GM23248 (cell line): ENCODE measurements at regions not wholly inside any gene's neighbourhood (a gene's known extent, or its start where the extent isn't known, plus 50 kb on each side); places are given as distances from the start of the nearest gene placed in this dataset.

Source experiments
- DNase-seq: peaks from one replicate; pipeline ENCODE4 v3.0.0-alpha.2; 2015
- H2AFZ ChIP-seq: fragments of 200-600 bp; sonication (generic); 2 replicates; pipeline ENCODE4 v1.6.1; 2016; ENCODE audit warnings: antibody characterized with exemption
- H3F3A ChIP-seq: fragments of 200-600 bp; sonication (generic); 2 replicates; pipeline ENCODE4 v1.6.1; 2016; ENCODE audit warnings: mild to moderate bottlenecking, antibody characterized with exemption, mixed run types; ENCODE audit not compliant: insufficient read depth
- H3K27ac ChIP-seq: fragments of 200-600 bp; sonication (generic); 2 replicates; pipeline ENCODE4 v1.5.1; 2016; ENCODE audit warnings: mild to moderate bottlenecking
- H3K27me3 ChIP-seq: fragments of 200-600 bp; sonication (generic); replicated peaks from 2 replicates; pipeline ENCODE4 v1.6.1; 2016; ENCODE audit warnings: mild to moderate bottlenecking; ENCODE audit not compliant: insufficient read depth
- H3K36me3 ChIP-seq: fragments of 200-600 bp; sonication (generic); 2 replicates; pipeline ENCODE4 v1.6.1; 2016; ENCODE audit warnings: low read depth, mild to moderate bottlenecking
- H3K4me1 ChIP-seq: fragments of 200-600 bp; sonication (generic); 2 replicates; pipeline ENCODE4 v1.6.1; 2016; ENCODE audit warnings: mild to moderate bottlenecking; ENCODE audit not compliant: insufficient read depth
- H3K4me2 ChIP-seq: fragments of 200-600 bp; sonication (generic); one replicate; pipeline ENCODE4 v1.6.1; 2016; ENCODE audit warnings: mild to moderate bottlenecking; ENCODE audit not compliant: unreplicated experiment
- H3K4me3 ChIP-seq: fragments of 200-600 bp; sonication (generic); 2 replicates; pipeline ENCODE4 v1.5.1; 2016; ENCODE audit warnings: mild to moderate bottlenecking
- H3K79me2 ChIP-seq: fragments of 200-600 bp; sonication (generic); 2 replicates; pipeline ENCODE4 v1.6.1; 2016; ENCODE audit warnings: mild to moderate bottlenecking; ENCODE audit not compliant: insufficient read depth
- H3K9ac ChIP-seq: fragments of 200-600 bp; sonication (generic); 2 replicates; pipeline ENCODE4 v1.6.1; 2016; ENCODE audit warnings: mild to moderate bottlenecking
- H3K9me2 ChIP-seq: fragments of 200-600 bp; sonication (generic); 2 replicates; pipeline ENCODE4 v1.6.1; 2016; ENCODE audit warnings: mixed run types, mild to moderate bottlenecking, moderate library complexity; ENCODE audit not compliant: insufficient read depth
- H3K9me3 ChIP-seq: fragments of 200-600 bp; sonication (generic); one replicate; pipeline ENCODE4 v1.6.1; 2017; ENCODE audit warnings: low read depth
- H4K20me1 ChIP-seq: fragments of 200-600 bp; sonication (generic); 2 replicates; pipeline ENCODE4 v1.6.0; 2016; ENCODE audit not compliant: insufficient read depth
- EZH2 ChIP-seq: fragments of 200-600 bp; sonication (generic); IDR thresholded peaks from 2 replicates; pipeline ENCODE4 v1.6.1; 2018; ENCODE audit warnings: antibody characterized with exemption, mild to moderate bottlenecking; ENCODE audit not compliant: insufficient read depth, poor library complexity, severe bottlenecking
- EZH2phosphoT487 ChIP-seq: fragments of 200-600 bp; sonication (generic); IDR thresholded peaks from 2 replicates; pipeline ENCODE4 v1.6.1; 2018; ENCODE audit warnings: antibody characterized with exemption, moderate library complexity, mild to moderate bottlenecking, low read depth; ENCODE audit not compliant: insufficient read depth
- WGBS, 2 experiments: methylation state at CpG; one replicate each; pipeline ENCODE4 v1.1.6; 2015 to 2017; ENCODE audit warnings: low lambda C conversion rate in 2 of 2, low coverage in 1 of 2; ENCODE audit errors: missing lambda C conversion rate in 2 of 2; 5-methylcytosine and 5-hydroxymethylcytosine counted together
- in situ Hi-C: fragments of 300-500 bp; cut with MboI; formaldehyde crosslinking; loops from 2 replicates; pipeline ENCODE4 v1.15.0; 2020

DNA sequence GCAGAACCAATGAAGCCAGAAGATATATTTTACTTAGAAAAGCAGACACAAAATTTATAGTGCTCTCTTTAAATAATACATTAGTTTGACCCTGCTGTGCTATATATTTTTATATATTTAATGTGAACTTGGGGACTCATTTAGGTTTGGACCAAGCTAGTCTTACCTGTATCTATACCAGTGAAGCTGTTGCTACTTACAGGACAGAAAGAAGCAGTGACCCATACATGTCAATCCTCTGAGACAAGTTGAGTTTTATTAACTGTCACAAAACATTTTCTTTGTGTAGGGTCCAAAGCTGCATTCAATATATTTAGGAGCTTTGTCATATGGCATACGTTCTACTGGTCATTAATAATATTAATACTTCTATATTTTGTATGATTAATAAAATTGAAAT, 327.7 kb upstream of the NUDT12 start:
- no peak overlapping the region for H3K4me3 ChIP-seq
- H3K79me2 ChIP-seq: no peaks in the 10 kb centered on the region
- no peaks in the 10 kb centered on the region for H3K27me3 ChIP-seq
- in situ Hi-C loops: no loop called here
- H3K36me3 ChIP-seq: no peaks in the 10 kb centered on the region
- H2AFZ ChIP-seq: no peak overlapping the region
- no peaks in the 10 kb centered on the region for H3K9me2 ChIP-seq
- TF ChIP-seq EZH2phosphoT487: no peak
- no peak for TF ChIP-seq EZH2
- no peak overlapping the region for H3K4me2 ChIP-seq
- no peaks in the 10 kb centered on the region for H3K9me3 ChIP-seq
- DNase-seq: no peak
- no peaks in the 10 kb centered on the region for H3F3A ChIP-seq
- H3K27ac ChIP-seq: no peak overlapping the region
- H4K20me1 ChIP-seq: no peaks in the 10 kb centered on the region
- H3K9ac ChIP-seq: no peak overlapping the region
- WGBS, 2 experiments: 4 to 20% methylated on average over 1 of the region's 1 CpG
- no peaks in the 10 kb centered on the region for H3K4me1 ChIP-seq

- Histone ChIP-seq H3K27me3 (no peaks in the 10 kb centered on the region), H3F3A (no peaks in the 10 kb centered on the region), H4K20me1 (no peaks in the 10 kb centered on the region), H3K27ac (no peak overlapping the region), H3K4me2 (no peak overlapping the region), H3K9me3 (no peaks in the 10 kb centered on the region), H3K79me2 (no peaks in the 10 kb centered on the region), H3K36me3 (no peaks in the 10 kb centered on the region), H3K9ac (no peak overlapping the region), H3K4me3 (no peak overlapping the region), H2AFZ (no peak overlapping the region), H3K4me1 (no peaks in the 10 kb centered on the region), H3K9me2 (no peaks in the 10 kb centered on the region)
- in situ Hi-C loops: no loop called here
- DNase-seq: no peak
- no peak for TF ChIP-seq EZH2
- TF ChIP-seq EZH2phosphoT487: no peak
- 11 to 21% methylated on average over 2 of the region's 2 CpGs for WGBS, 2 experiments
These were observed 327.1 kb upstream of the NUDT12 start for GRCh38 chr5:103889500-103890209.

- no peak for DNase-seq
- H4K20me1 ChIP-seq: no peaks in the 10 kb centered on the region
- no peaks in the 10 kb centered on the region for H3K9me2 ChIP-seq
- no peak overlapping the region for H3K27ac ChIP-seq
- H3K4me3 ChIP-seq: no peak overlapping the region
- H3K9ac ChIP-seq: no peak overlapping the region
- H2AFZ ChIP-seq: no peak overlapping the region
- no peaks in the 10 kb centered on the region for H3K4me1 ChIP-seq
- 9 to 18% methylated on average over 3 of the region's 3 CpGs for WGBS, 2 experiments
- no peaks in the 10 kb centered on the region for H3K79me2 ChIP-seq
- H3K4me2 ChIP-seq: no peak overlapping the region
- H3K27me3 ChIP-seq: no peaks in the 10 kb centered on the region
- H3K36me3 ChIP-seq: no peaks in the 10 kb centered on the region
- no peaks in the 10 kb centered on the region for H3K9me3 ChIP-seq
- in situ Hi-C loops: no loop called here
- no peak for TF ChIP-seq EZH2phosphoT487
- TF ChIP-seq EZH2: no peak
- no peaks in the 10 kb centered on the region for H3F3A ChIP-seq
These were observed 324.2 kb upstream of the NUDT12 start for GRCh38 chr5:103886826-103887225.

DNA sequence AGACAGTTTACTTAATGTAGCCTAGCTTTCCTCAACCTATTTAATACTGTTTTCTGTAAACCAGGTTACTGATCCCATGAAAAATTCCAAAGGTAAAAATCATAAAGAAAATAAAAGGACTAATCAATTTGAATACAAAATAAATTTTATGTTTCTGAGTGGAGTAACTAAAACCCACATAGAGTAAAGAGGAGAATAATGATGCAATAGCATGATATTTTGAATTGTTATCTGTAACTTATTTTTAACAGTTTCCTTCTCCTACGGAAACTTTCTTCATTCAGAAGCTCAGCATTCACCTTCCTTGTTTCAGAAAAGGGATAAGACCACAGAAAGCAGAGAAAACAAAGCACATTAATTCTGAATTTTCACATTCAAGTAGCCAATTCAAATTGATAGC, 320.6 kb upstream of the NUDT12 start:
- no peak overlapping the region for H2AFZ ChIP-seq
- H3F3A ChIP-seq: no peaks in the 10 kb centered on the region
- no peak overlapping the region for H3K4me2 ChIP-seq
- H3K9me2 ChIP-seq: no peaks in the 10 kb centered on the region
- WGBS, 2 experiments: 13 to 17% methylated on average over 1 of the region's 1 CpG
- H3K27me3 ChIP-seq: no peaks in the 10 kb centered on the region
- H4K20me1 ChIP-seq: no peaks in the 10 kb centered on the region
- no peak overlapping the region for H3K27ac ChIP-seq
- H3K79me2 ChIP-seq: no peaks in the 10 kb centered on the region
- DNase-seq: no peak
- H3K4me1 ChIP-seq: no peaks in the 10 kb centered on the region
- no peaks in the 10 kb centered on the region for H3K9me3 ChIP-seq
- H3K4me3 ChIP-seq: no peak overlapping the region
- H3K36me3 ChIP-seq: no peaks in the 10 kb centered on the region
- TF ChIP-seq EZH2: no peak
- TF ChIP-seq EZH2phosphoT487: no peak
- no peak overlapping the region for H3K9ac ChIP-seq
- in situ Hi-C loops: no loop called here
